Suppressor macrophage treated with lipopolysaccharide for 1 hour (primary cell): ENCODE measurements at regions not wholly inside any gene's neighbourhood (a gene's known extent, or its start where the extent isn't known, plus 50 kb on each side); places are given as distances from the start of the nearest gene placed in this dataset.
"Not testable (repeated sequence)": the region's sequence is repeated elsewhere in the genome, so short reads cannot be mapped to it uniquely, and the experiment has no call there.

Experiments
- DNase-seq, 3 donors: peaks; one replicate each; pipeline ENCODE4 v3.0.0-alpha.2; 2020 to 2022

- DNase-seq, result no peak
Measured at GRCh38 chr10:117601716-117602115, 59.2 kb downstream of the EMX2 start.

- DNase-seq, result no peak
Measured at GRCh38 chr10:117603081-117603480, 60.5 kb downstream of the EMX2 start.

GRCh38 chr10:117603726-117604125 lies 61.2 kb downstream of the EMX2 start:
- no peak for DNase-seq

GRCh38 chr10:117609095-117609795 lies 66.7 kb downstream of the EMX2 start:
- no peak for DNase-seq

GRCh38 chr10:117609796-117610170 lies 67.2 kb downstream of the EMX2 start:
- no peak for DNase-seq

- DNase-seq, result no peak
Measured at GRCh38 chr10:117610321-117610720, 67.8 kb downstream of the EMX2 start.

GRCh38 chr10:117612113-117612512 lies 69.6 kb downstream of the EMX2 start:
- DNase-seq, result no peak

GRCh38 chr10:117615649-117616048 lies 73.1 kb downstream of the EMX2 start:
- DNase-seq, result no peak

GRCh38 chr10:117616179-117616578 lies 73.6 kb downstream of the EMX2 start:
- DNase-seq, result no peak

GRCh38 chr10:117617086-117617485 lies 74.5 kb downstream of the EMX2 start:
- DNase-seq, result no peak

GRCh38 chr10:117617659-117618058 lies 75.1 kb downstream of the EMX2 start:
- DNase-seq, result no peak

- DNase-seq, result no peak
Measured at GRCh38 chr10:117619223-117619622, 76.7 kb downstream of the EMX2 start.

- DNase-seq, result no peak
Measured at GRCh38 chr10:117619707-117620405, 77.3 kb downstream of the EMX2 start.

- no peak for DNase-seq
Measured at GRCh38 chr10:117621196-117621595, 78.7 kb downstream of the EMX2 start.

GRCh38 chr10:117621795-117622420 lies 79.4 kb downstream of the EMX2 start:
- no peak for DNase-seq

- DNase-seq, result no peak
Measured at GRCh38 chr10:117622471-117623184, 80.1 kb downstream of the EMX2 start.

- DNase-seq, result no peak
Measured at GRCh38 chr10:117626228-117626627, 83.7 kb downstream of the EMX2 start.

GRCh38 chr10:117627561-117627960 lies 85.0 kb downstream of the EMX2 start:
- no peak for DNase-seq

GRCh38 chr10:117629717-117630116 lies 87.2 kb downstream of the EMX2 start:
- not testable (repeated sequence) for DNase-seq

- no peak for DNase-seq
Measured at GRCh38 chr10:117631276-117632145, 89.0 kb downstream of the EMX2 start.

GRCh38 chr10:117632406-117632805 lies 89.9 kb downstream of the EMX2 start:
- no peak for DNase-seq

GRCh38 chr10:117635826-117636225 lies 93.3 kb downstream of the EMX2 start:
- no peak for DNase-seq

- DNase-seq, result no peak
Measured at GRCh38 chr10:117638200-117638599, 95.7 kb downstream of the EMX2 start.
